Keratinocyte (primary cell): ENCODE measurements at regions not wholly inside any gene's neighbourhood (a gene's known extent, or its start where the extent isn't known, plus 50 kb on each side); places are given as distances from the start of the nearest gene placed in this dataset.

ENCODE experiments used
- DNase-seq: peaks from one replicate; pipeline ENCODE4 v3.0.0-alpha.2; 2011; ENCODE audit warnings: low read depth, missing footprints, low spot score
- FAIRE-seq: peaks from 2 replicates; lab custom pipeline; 2011; peaks lifted over from hg19 to GRCh38; lab: Jason Lieb, UNC
- H2AFZ ChIP-seq: 2 replicates; pipeline ENCODE4 v1.6.0; 2012; ENCODE audit warnings: low read length, control low read depth, inconsistent platforms; ENCODE audit not compliant: control insufficient read depth
- H3K27ac ChIP-seq: 2 replicates; pipeline ENCODE4 v1.5.1; 2011; ENCODE audit warnings: low read length; ENCODE audit not compliant: control insufficient read depth, insufficient read depth
- H3K27me3 ChIP-seq: 3 replicates; pipeline ENCODE4 v1.6.0; 2011; ENCODE audit warnings: low read length; ENCODE audit not compliant: control insufficient read depth, insufficient read depth; ENCODE audit errors: extremely low read depth
- H3K36me3 ChIP-seq, 2 experiments: 2 replicates in 1 of 2; 3 replicates in 1 of 2; pipeline ENCODE4 v1.5.1; 2011; ENCODE audit warnings: low read length in 2 of 2, mild to moderate bottlenecking in 1 of 2; ENCODE audit not compliant: control insufficient read depth in 2 of 2, insufficient read depth in 2 of 2; ENCODE audit errors: extremely low read depth in 1 of 2
- H3K4me1 ChIP-seq: 3 replicates; pipeline ENCODE4 v1.5.1; 2011; ENCODE audit warnings: low read length; ENCODE audit not compliant: control insufficient read depth, insufficient read depth; ENCODE audit errors: extremely low read depth
- H3K4me2 ChIP-seq: 3 replicates; pipeline ENCODE4 v1.6.0; 2011; ENCODE audit warnings: low read depth, low read length; ENCODE audit not compliant: control insufficient read depth, insufficient read depth; ENCODE audit errors: extremely low read depth
- H3K4me3 ChIP-seq, 3 experiments: fragments of 200-600 bp in 1 of 3; sonication (generic) in 1 of 3; 2 replicates in 2 of 3; 3 replicates in 1 of 3; pipeline ENCODE4 v1.5.1; 2011 to 2016; ENCODE audit warnings: low read length in 3 of 3, mild to moderate bottlenecking in 3 of 3, control low read depth in 2 of 3, inconsistent platforms in 1 of 3, low read depth in 1 of 3, mixed read lengths in 1 of 3, mixed run types in 1 of 3, moderate library complexity in 1 of 3; ENCODE audit not compliant: control insufficient read depth in 2 of 3, insufficient read depth in 2 of 3; ENCODE audit errors: extremely low read depth in 1 of 3
- H3K79me2 ChIP-seq: 2 replicates; pipeline ENCODE4 v1.6.0; 2012; ENCODE audit warnings: low read length; ENCODE audit not compliant: control insufficient read depth, insufficient read depth
- H3K9ac ChIP-seq: 3 replicates; pipeline ENCODE4 v1.6.0; 2011; ENCODE audit warnings: low read length; ENCODE audit not compliant: control insufficient read depth, insufficient read depth; ENCODE audit errors: extremely low read depth
- H3K9me1 ChIP-seq: 3 replicates; pipeline ENCODE4 v1.6.0; 2011; ENCODE audit warnings: low read length; ENCODE audit not compliant: control insufficient read depth, insufficient read depth; ENCODE audit errors: extremely low read depth
- H3K9me3 ChIP-seq: 2 replicates; pipeline ENCODE4 v1.5.1; 2012; ENCODE audit warnings: low read depth, low read length; ENCODE audit not compliant: control insufficient read depth
- H4K20me1 ChIP-seq: 3 replicates; pipeline ENCODE4 v1.6.0; 2011; ENCODE audit warnings: low read length; ENCODE audit not compliant: control insufficient read depth, insufficient read depth; ENCODE audit errors: extremely low read depth
- CTCF ChIP-seq, 3 experiments: IDR thresholded peaks in 1 of 3; conservative IDR thresholded peaks in 1 of 3; optimal IDR thresholded peaks in 1 of 3; 2 replicates in 2 of 3; 3 replicates in 1 of 3; pipeline versions ENCODE3 to v1.5.1; 2011; ENCODE audit warnings: low read length in 3 of 3, mild to moderate bottlenecking in 3 of 3, moderate library complexity in 2 of 3, control low read depth in 1 of 3, inconsistent platforms in 1 of 3; ENCODE audit not compliant: insufficient read depth in 2 of 3; ENCODE audit errors: extremely low read depth in 1 of 3
- EZH2 ChIP-seq: IDR thresholded peaks from one replicate; pipeline ENCODE4 v1.6.1; 2012; ENCODE audit warnings: inconsistent platforms, mild to moderate bottlenecking, low read length, moderate library complexity
- dilution Hi-C: fragments of 300-500 bp; cut with MboI; formaldehyde crosslinking; loops from one replicate; pipeline ENCODE4 v1.7.0; 2020; ENCODE audit warnings: low sequenced_read_pairs; ENCODE audit not compliant: extremely low pct_ligation_motif_present

DNA sequence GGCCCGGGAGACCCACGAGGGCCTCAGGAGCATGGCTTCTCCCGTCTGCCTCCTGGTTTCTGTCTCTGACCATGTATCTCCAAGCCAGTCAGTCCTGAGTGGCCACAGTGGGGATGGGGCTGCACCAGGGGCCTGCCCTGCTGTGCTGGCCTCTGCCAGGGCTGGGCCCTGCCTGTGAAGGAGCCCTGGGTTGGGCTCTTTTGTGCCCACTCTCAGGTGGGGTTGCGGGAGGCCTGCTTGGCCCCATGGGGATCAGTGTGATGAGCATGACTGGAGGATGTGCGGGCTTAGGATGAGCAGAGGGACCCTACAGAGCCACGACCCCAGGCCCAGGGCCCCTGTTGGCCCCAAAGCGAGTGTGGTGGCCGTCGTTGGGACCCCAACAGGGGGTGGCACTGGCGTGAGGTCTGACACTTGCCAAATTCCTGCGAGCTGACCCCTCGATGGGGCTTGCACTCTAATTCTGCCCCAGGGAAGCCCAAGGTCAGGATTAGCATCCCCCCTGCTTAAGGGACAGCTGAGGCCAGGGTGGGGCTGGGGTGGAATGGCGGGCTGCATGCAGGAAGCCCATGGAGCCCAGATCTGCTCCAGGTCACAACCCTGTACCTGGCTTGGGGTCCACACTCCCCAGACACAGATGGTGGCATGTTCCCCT, 90.0 kb upstream of the BHLHE23 start:
- FAIRE-seq (no peak), DNase-seq (no peak)
- H4K20me1 ChIP-seq = no peaks in the 10 kb centered on the region
- no peaks in the 10 kb centered on the region for H3K36me3 ChIP-seq
- H3K4me2 ChIP-seq = no peak overlapping the region
- dilution Hi-C loops = no loop called here
- TF ChIP-seq EZH2 (no peak), CTCF (optimal IDR thresholded peaks at IDR 0.05 in 1 of 3, IDR thresholded peaks at IDR 0.05 in 1 of 3, conservative IDR thresholded peaks at IDR 0.05 in 1 of 3; ENCODE audit: extremely low read depth in 1 of 3, insufficient read depth in 2 of 3, low read length in 3 of 3) (no peak)
- H2AFZ ChIP-seq = no peak overlapping the region
- no peaks in the 10 kb centered on the region for H3K9me3 ChIP-seq
- H3K9ac ChIP-seq = no peak overlapping the region
- no peaks in the 10 kb centered on the region for H3K4me1 ChIP-seq
- H3K79me2 ChIP-seq = no peaks in the 10 kb centered on the region
- H3K27ac ChIP-seq = no peak overlapping the region
- peaks cover 19% of the 10 kb centered on the region for H3K27me3 ChIP-seq
- H3K4me3 ChIP-seq = no peak overlapping the region
- H3K9me1 ChIP-seq = no peaks in the 10 kb centered on the region

- Histone ChIP-seq H3K36me3 (no peaks in the 10 kb centered on the region), H3K9me1 (no peaks in the 10 kb centered on the region), H3K79me2 (no peaks in the 10 kb centered on the region), H3K4me1 (no peaks in the 10 kb centered on the region), H3K9me3 (no peaks in the 10 kb centered on the region), H2AFZ (no peak overlapping the region), H3K27ac (no peak overlapping the region), H3K9ac (no peak overlapping the region), H3K4me3 (no peak overlapping the region), H4K20me1 (no peaks in the 10 kb centered on the region), H3K4me2 (no peak overlapping the region), H3K27me3 (peaks cover 16% of the 10 kb centered on the region)
- no peak for TF ChIP-seq EZH2
- TF ChIP-seq CTCF (optimal IDR thresholded peaks at IDR 0.05 in 1 of 3, IDR thresholded peaks at IDR 0.05 in 1 of 3, conservative IDR thresholded peaks at IDR 0.05 in 1 of 3; ENCODE audit: extremely low read depth in 1 of 3, insufficient read depth in 2 of 3, low read length in 3 of 3) = no peak
- dilution Hi-C loops = no loop called here
- FAIRE-seq = no peak
- no peak for DNase-seq
Measured at GRCh38 chr20:63095718-63096654, 89.2 kb upstream of the BHLHE23 start.
